ENCODE measurements at regions not wholly inside any gene's neighbourhood (a gene's known extent, or its start where the extent isn't known, plus 50 kb on each side); places are given as distances from the start of the nearest gene placed in this dataset.

DNA sequence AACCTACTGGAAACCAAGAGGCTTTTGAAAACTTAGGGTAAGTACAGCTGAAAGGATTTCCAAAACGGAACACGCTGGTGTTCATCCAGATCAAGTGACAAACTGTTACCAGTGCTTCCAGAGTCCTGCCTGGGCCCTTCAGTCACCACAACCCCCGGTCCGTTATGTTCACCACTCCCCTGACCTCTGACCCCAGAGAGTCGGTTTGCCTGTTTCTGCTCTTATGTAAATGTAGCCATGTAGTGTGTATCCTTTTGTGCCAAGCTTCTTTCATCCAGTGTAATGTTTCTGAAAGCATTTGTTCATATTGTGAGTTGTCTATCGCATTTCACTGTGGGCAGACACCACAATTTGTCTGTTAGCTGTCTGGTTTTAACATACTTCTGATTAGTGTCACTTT, 217.5 kb downstream of the NCK2 start:
- intact Hi-C loops (cut with DNase I, micrococcal nuclease): no loop called here
- H3K36me3 ChIP-seq (ENCODE audit: low read depth): no peaks in the 10 kb centered on the region
- H3K4me1 ChIP-seq (ENCODE audit: low read depth): no peaks in the 10 kb centered on the region
- ATAC-seq (no peak), DNase-seq (no peak)
- no peak for TF ChIP-seq CTCF (IDR thresholded peaks at IDR 0.05)
- no peaks in the 10 kb centered on the region for H3K9me3 ChIP-seq
- no peak overlapping the region for H3K4me3 ChIP-seq

- H3K4me1 ChIP-seq (ENCODE audit: low read depth): no peaks in the 10 kb centered on the region
- ATAC-seq (no peak), DNase-seq (no peak)
- no peak for TF ChIP-seq CTCF (IDR thresholded peaks at IDR 0.05)
- intact Hi-C loops (cut with DNase I, micrococcal nuclease): no loop called here
- H3K4me3 ChIP-seq: no peak overlapping the region
- no peaks in the 10 kb centered on the region for H3K9me3 ChIP-seq
- no peaks in the 10 kb centered on the region for H3K36me3 ChIP-seq (ENCODE audit: low read depth)
Measured at GRCh38 chr2:105961599-105962146, 217.0 kb downstream of the NCK2 start.

GRCh38 chr2:105959357-105959756, 214.6 kb downstream of the NCK2 start:
- H3K4me3 ChIP-seq: no peak overlapping the region
- no peaks in the 10 kb centered on the region for H3K4me1 ChIP-seq (ENCODE audit: low read depth)
- DNase-seq: no peak
- ATAC-seq: no peak
- TF ChIP-seq CTCF (IDR thresholded peaks at IDR 0.05): no peak
- no peaks in the 10 kb centered on the region for H3K9me3 ChIP-seq
- intact Hi-C loops (cut with DNase I, micrococcal nuclease): no loop called here
- no peaks in the 10 kb centered on the region for H3K36me3 ChIP-seq (ENCODE audit: low read depth)

DNA sequence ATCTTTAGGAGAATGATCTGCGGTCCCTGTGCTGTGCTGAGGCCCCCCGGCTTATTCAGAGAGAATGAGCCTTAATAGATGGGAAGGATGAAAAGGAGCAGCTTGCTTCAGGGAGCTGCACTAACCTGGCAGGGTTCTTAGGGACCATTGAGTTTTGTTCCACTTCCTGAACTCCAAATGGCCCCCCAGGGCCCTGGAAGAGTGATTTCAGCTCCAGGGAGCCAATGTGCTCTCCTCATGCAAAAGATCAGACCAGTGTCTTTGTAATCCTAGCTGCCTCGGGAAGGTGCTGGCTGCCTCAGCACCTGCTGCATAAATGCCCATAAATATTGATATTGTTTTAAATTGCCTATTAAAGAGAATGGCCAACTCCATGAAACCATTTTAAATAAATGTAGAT, 210.2 kb downstream of the NCK2 start:
- no peak for TF ChIP-seq CTCF (IDR thresholded peaks at IDR 0.05)
- intact Hi-C loops (cut with DNase I, micrococcal nuclease): no loop called here
- DNase-seq (no peak), ATAC-seq (no peak)
- Histone ChIP-seq H3K9me3 (no peaks in the 10 kb centered on the region), H3K4me1 (ENCODE audit: low read depth) (no peaks in the 10 kb centered on the region), H3K4me3 (no peak overlapping the region), H3K36me3 (ENCODE audit: low read depth) (no peaks in the 10 kb centered on the region)

DNA sequence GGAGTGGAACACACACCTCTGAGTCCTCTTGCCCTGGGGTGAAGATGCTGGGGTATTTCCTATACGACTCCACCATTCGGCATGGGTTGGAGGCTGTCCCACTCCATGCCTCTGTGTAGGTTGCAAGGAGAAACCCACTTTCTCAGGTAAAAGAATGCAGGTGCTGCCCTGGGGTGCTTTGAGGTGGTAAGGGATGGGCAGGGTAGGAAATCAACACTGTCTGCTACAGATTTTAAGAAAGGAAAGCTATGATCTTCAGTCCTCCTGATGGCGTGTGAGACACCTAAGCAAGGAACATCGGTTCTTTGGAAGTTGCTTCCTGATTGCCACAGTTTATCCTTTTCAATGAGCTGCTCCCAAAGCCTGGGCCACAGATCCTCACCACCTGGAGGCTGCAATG, 209.2 kb downstream of the NCK2 start:
- TF ChIP-seq CTCF (IDR thresholded peaks at IDR 0.05): no peak
- Histone ChIP-seq H3K4me3 (no peak overlapping the region), H3K9me3 (no peaks in the 10 kb centered on the region), H3K36me3 (ENCODE audit: low read depth) (no peaks in the 10 kb centered on the region), H3K4me1 (ENCODE audit: low read depth) (no peaks in the 10 kb centered on the region)
- DNase-seq (no peak), ATAC-seq (no peak)
- intact Hi-C loops (cut with DNase I, micrococcal nuclease): no loop called here

DNA sequence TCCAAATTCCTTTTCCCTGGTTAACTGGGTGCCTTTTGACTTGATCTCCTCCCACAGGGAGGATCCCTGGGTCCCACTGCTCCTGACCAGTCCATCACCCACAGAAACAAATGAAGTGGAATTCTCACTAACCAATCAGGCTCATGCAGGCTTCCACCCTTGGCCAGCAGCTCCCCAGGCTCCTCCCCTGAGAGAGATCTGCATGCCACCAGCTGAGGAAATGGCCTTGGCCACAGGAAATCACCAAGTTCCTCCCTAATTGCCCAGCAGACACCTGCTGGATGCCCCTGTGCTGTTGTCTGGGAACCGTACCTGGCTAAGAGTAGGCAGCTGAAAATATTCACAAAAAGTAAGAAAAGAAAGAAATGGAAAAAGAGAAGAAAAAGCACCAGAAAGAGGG, 207.4 kb downstream of the NCK2 start:
- Histone ChIP-seq H3K9me3 (no peaks in the 10 kb centered on the region), H3K36me3 (ENCODE audit: low read depth) (no peaks in the 10 kb centered on the region), H3K4me1 (ENCODE audit: low read depth) (no peaks in the 10 kb centered on the region), H3K4me3 (no peak overlapping the region)
- ATAC-seq: no peak
- no peak for DNase-seq
- TF ChIP-seq CTCF (IDR thresholded peaks at IDR 0.05): no peak
- intact Hi-C loops (cut with DNase I, micrococcal nuclease): no loop called here
